ENCODE measurements at regions not wholly inside any gene's neighbourhood (a gene's known extent, or its start where the extent isn't known, plus 50 kb on each side); places are given as distances from the start of the nearest gene placed in this dataset.

DNA sequence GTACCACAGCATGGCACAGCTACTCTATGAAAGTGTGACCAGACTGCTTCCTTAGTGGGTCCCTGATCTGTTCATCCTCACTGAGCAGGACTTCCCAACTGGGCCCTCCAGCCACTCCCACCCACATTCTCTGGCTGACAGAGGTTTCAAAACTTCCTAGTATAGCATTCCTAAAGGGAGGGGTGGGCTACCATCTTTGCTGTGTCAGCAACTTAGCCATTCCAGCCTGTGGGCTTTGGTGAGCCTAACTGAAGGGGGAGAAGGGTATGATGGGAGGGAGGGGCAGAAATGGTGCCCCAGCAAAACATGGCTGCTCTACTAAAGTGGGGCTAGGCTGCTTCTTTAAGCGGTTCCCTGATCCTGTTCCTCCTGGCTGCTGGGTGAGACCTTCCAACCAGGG is 265.2 kb upstream of the ADGRL4 start:
- Histone ChIP-seq H3K36me3 (ENCODE audit: insufficient read depth, low read length, poor library complexity, severe bottlenecking) (no peaks in the 10 kb centered on the region), H3K4me3 (ENCODE audit: low read depth, low read length, poor library complexity, severe bottlenecking) (no peak overlapping the region), H3K27me3 (replicated peaks; ENCODE audit: insufficient read depth, low read depth, low read length, poor library complexity) (no peaks in the 10 kb centered on the region), H3K4me1 (ENCODE audit: insufficient read depth, low read length, poor library complexity, severe bottlenecking) (no peaks in the 10 kb centered on the region), H3K9me3 (ENCODE audit: low read depth, low read length, poor library complexity, severe bottlenecking) (peaks cover 11% of the 10 kb centered on the region), H3K27ac (ENCODE audit: low read depth, low read length, poor library complexity, severe bottlenecking) (no peak overlapping the region)
- intact Hi-C loops (cut with micrococcal nuclease; ENCODE audit: unreplicated experiment): no loop called here
- no peak for TF ChIP-seq EZH2 (IDR thresholded peaks at IDR 0.05; ENCODE audit: borderline replicate concordance, low read depth, low read length, poor library complexity, severe bottlenecking)
- TF ChIP-seq, protein P1, sequence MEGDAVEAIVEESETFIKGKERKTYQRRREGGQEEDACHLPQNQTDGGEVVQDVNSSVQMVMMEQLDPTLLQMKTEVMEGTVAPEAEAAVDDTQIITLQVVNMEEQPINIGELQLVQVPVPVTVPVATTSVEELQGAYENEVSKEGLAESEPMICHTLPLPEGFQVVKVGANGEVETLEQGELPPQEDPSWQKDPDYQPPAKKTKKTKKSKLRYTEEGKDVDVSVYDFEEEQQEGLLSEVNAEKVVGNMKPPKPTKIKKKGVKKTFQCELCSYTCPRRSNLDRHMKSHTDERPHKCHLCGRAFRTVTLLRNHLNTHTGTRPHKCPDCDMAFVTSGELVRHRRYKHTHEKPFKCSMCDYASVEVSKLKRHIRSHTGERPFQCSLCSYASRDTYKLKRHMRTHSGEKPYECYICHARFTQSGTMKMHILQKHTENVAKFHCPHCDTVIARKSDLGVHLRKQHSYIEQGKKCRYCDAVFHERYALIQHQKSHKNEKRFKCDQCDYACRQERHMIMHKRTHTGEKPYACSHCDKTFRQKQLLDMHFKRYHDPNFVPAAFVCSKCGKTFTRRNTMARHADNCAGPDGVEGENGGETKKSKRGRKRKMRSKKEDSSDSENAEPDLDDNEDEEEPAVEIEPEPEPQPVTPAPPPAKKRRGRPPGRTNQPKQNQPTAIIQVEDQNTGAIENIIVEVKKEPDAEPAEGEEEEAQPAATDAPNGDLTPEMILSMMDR (conservative IDR thresholded peaks at IDR 0.05; ENCODE audit: low read depth, low read length): no peak
- ChIA-PET CTCF (no interaction called here), POLR2A (ENCODE audit: low non-redundant PET) (no interaction called here)
- BruUV-seq (replicated peaks): no TSS peak
- DNase-seq (ENCODE audit: low spot score): no peak

DNA sequence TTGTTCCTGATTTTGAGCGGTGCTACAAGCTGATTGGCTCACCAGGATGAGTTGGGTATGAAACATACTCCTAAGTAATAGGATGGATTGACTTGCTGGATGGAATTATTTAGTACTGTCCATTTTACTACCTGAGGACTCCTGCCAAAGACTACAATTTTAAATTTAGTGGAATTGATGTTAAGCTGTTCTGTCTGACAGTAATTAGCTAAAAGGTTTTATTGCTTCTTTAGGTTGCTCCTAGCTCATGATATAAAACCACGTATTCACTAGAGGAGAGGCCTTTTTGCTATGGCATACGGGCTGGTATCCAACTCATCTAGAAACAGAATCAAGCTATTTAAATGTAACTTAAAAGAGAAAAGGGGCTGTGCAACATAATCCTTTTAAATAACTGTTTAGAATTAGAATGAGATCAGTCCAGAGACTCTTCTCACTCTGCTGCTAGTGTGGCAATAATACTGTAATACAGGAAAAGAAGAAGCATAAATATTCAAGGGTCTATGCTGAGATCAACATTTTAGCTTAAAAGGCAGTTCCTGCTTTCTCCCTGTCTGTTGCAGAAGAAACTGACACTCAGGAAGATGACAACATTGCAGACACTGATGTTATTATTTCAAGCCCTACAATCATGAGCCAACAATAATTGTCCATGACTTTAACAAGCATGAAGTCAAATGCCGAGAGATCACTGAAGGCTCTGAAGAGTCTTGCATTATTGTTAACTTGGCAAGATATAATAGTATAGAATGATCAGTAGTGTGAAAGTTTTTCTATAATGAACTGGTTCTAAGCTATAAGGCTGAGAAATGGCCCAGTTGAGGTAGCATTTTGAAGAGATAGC is 258.7 kb upstream of the ADGRL4 start:
- Histone ChIP-seq H3K27me3 (replicated peaks; ENCODE audit: insufficient read depth, low read depth, low read length, poor library complexity) (no peaks in the 10 kb centered on the region), H3K27ac (ENCODE audit: low read depth, low read length, poor library complexity, severe bottlenecking) (peak overlapping the region; percentile 81), H3K36me3 (ENCODE audit: insufficient read depth, low read length, poor library complexity, severe bottlenecking) (no peaks in the 10 kb centered on the region), H3K4me1 (ENCODE audit: insufficient read depth, low read length, poor library complexity, severe bottlenecking) (peaks cover 44% of the 10 kb centered on the region), H3K9me3 (ENCODE audit: low read depth, low read length, poor library complexity, severe bottlenecking) (no peaks in the 10 kb centered on the region), H3K4me3 (ENCODE audit: low read depth, low read length, poor library complexity, severe bottlenecking) (no peak overlapping the region)
- CTCF ChIA-PET: interaction anchor here (0.5 to 1.1 kb wide), 3 partner anchors 76 to 209 kb away, joined by 3 to 5 read pairs (median 5); no protein-coding TSS in a partner anchor
- TF ChIP-seq, protein P1 (conservative IDR thresholded peaks at IDR 0.05; ENCODE audit: low read depth, low read length): no peak
- TF ChIP-seq EZH2 (IDR thresholded peaks at IDR 0.05; ENCODE audit: borderline replicate concordance, low read depth, low read length, poor library complexity, severe bottlenecking): no peak
- POLR2A ChIA-PET (ENCODE audit: low non-redundant PET): interaction anchor here (0.6 kb wide), 2 partner anchors 261 to 350 kb away, joined by 3 read pairs; no protein-coding TSS in a partner anchor
- intact Hi-C loops (cut with micrococcal nuclease; ENCODE audit: unreplicated experiment): loop anchor here (5.0 to 10.0 kb wide), 3 partner anchors 232 to 950 kb away; no protein-coding TSS in a partner anchor
- BruUV-seq (replicated peaks): no TSS peak
- DNase-seq (ENCODE audit: low spot score): peak; percentile 93

GRCh38 chr1:79264285-79264684 is 257.8 kb upstream of the ADGRL4 start:
- BruUV-seq (replicated peaks): no TSS peak
- POLR2A ChIA-PET (ENCODE audit: low non-redundant PET): no interaction called here
- CTCF ChIA-PET: interaction anchor here (0.5 to 1.1 kb wide), 2 partner anchors 89 to 210 kb away, joined by 3 to 5 read pairs; no protein-coding TSS in a partner anchor
- intact Hi-C loops (cut with micrococcal nuclease; ENCODE audit: unreplicated experiment): loop anchor here (5.0 to 10.0 kb wide), 3 partner anchors 233 to 951 kb away; no protein-coding TSS in a partner anchor
- peak overlapping the region; percentile 20 for H3K27ac ChIP-seq (ENCODE audit: low read depth, low read length, poor library complexity, severe bottlenecking)
- TF ChIP-seq, protein P1 (conservative IDR thresholded peaks at IDR 0.05; ENCODE audit: low read depth, low read length): no peak
- TF ChIP-seq EZH2 (IDR thresholded peaks at IDR 0.05; ENCODE audit: borderline replicate concordance, low read depth, low read length, poor library complexity, severe bottlenecking): no peak
- no peak for DNase-seq (ENCODE audit: low spot score)
- no peak overlapping the region for H3K4me3 ChIP-seq (ENCODE audit: low read depth, low read length, poor library complexity, severe bottlenecking)
- H3K36me3 ChIP-seq (ENCODE audit: insufficient read depth, low read length, poor library complexity, severe bottlenecking): no peaks in the 10 kb centered on the region
- H3K4me1 ChIP-seq (ENCODE audit: insufficient read depth, low read length, poor library complexity, severe bottlenecking): peaks cover 50% of the 10 kb centered on the region
- H3K27me3 ChIP-seq (replicated peaks; ENCODE audit: insufficient read depth, low read depth, low read length, poor library complexity): no peaks in the 10 kb centered on the region
- H3K9me3 ChIP-seq (ENCODE audit: low read depth, low read length, poor library complexity, severe bottlenecking): no peaks in the 10 kb centered on the region

Data from A673 (cell line).